ENCODE measurements at regions not wholly inside any gene's neighbourhood (a gene's known extent, or its start where the extent isn't known, plus 50 kb on each side); places are given as distances from the start of the nearest gene placed in this dataset.

GRCh38 chr4:147303873-147304229, 177.0 kb upstream of the EDNRA start:
- no peaks in the 10 kb centered on the region for H3K9me3 Mint-ChIP-seq
- no peak overlapping the region for H3K27ac Mint-ChIP-seq
- no peak overlapping the region for H3K4me3 Mint-ChIP-seq
- no peaks in the 10 kb centered on the region for H3K4me1 Mint-ChIP-seq (ENCODE audit: low read depth)
- H3K27me3 Mint-ChIP-seq (ENCODE audit: low read depth): no peaks in the 10 kb centered on the region
- no peaks in the 10 kb centered on the region for H3K36me3 Mint-ChIP-seq (ENCODE audit: low read depth)

GRCh38 chr4:147307896-147308674, 172.8 kb upstream of the EDNRA start:
- H3K9me3 Mint-ChIP-seq: no peaks in the 10 kb centered on the region
- H3K27me3 Mint-ChIP-seq (ENCODE audit: low read depth): no peaks in the 10 kb centered on the region
- no peaks in the 10 kb centered on the region for H3K36me3 Mint-ChIP-seq (ENCODE audit: low read depth)
- no peak overlapping the region for H3K27ac Mint-ChIP-seq
- no peak overlapping the region for H3K4me3 Mint-ChIP-seq
- H3K4me1 Mint-ChIP-seq (ENCODE audit: low read depth): no peaks in the 10 kb centered on the region

- H3K27ac Mint-ChIP-seq: no peak overlapping the region
- H3K9me3 Mint-ChIP-seq: no peaks in the 10 kb centered on the region
- H3K4me3 Mint-ChIP-seq: no peak overlapping the region
These were observed 171.5 kb upstream of the EDNRA start for GRCh38 chr4:147309434-147309833.

GRCh38 chr4:147310312-147310711, 170.6 kb upstream of the EDNRA start:
- Mint-ChIP-seq H3K27me3 (ENCODE audit: low read depth) (no peaks in the 10 kb centered on the region), H3K9me3 (no peaks in the 10 kb centered on the region), H3K36me3 (ENCODE audit: low read depth) (no peaks in the 10 kb centered on the region), H3K4me3 (no peak overlapping the region), H3K4me1 (ENCODE audit: low read depth) (no peaks in the 10 kb centered on the region), H3K27ac (no peak overlapping the region)

More at GRCh38 chr4:147309434-147309833, 171.5 kb upstream of the EDNRA start:
- no peaks in the 10 kb centered on the region for H3K27me3 Mint-ChIP-seq (ENCODE audit: low read depth)
- H3K36me3 Mint-ChIP-seq (ENCODE audit: low read depth): no peaks in the 10 kb centered on the region
- no peaks in the 10 kb centered on the region for H3K4me1 Mint-ChIP-seq (ENCODE audit: low read depth)

- no peak overlapping the region for H3K4me3 Mint-ChIP-seq
These were observed 168.9 kb upstream of the EDNRA start for GRCh38 chr4:147311956-147312355.

GRCh38 chr4:147312376-147313046, 168.4 kb upstream of the EDNRA start:
- Mint-ChIP-seq H3K4me3 (no peak overlapping the region), H3K9me3 (no peaks in the 10 kb centered on the region), H3K4me1 (ENCODE audit: low read depth) (no peaks in the 10 kb centered on the region), H3K36me3 (ENCODE audit: low read depth) (no peaks in the 10 kb centered on the region), H3K27ac (no peak overlapping the region), H3K27me3 (ENCODE audit: low read depth) (no peaks in the 10 kb centered on the region)

More at GRCh38 chr4:147311956-147312355, 168.9 kb upstream of the EDNRA start:
- Mint-ChIP-seq H3K4me1 (ENCODE audit: low read depth) (no peaks in the 10 kb centered on the region), H3K9me3 (no peaks in the 10 kb centered on the region), H3K27ac (no peak overlapping the region), H3K36me3 (ENCODE audit: low read depth) (no peaks in the 10 kb centered on the region), H3K27me3 (ENCODE audit: low read depth) (no peaks in the 10 kb centered on the region)

GRCh38 chr4:147313108-147313507, 167.8 kb upstream of the EDNRA start:
- no peak overlapping the region for H3K4me3 Mint-ChIP-seq
- no peak overlapping the region for H3K27ac Mint-ChIP-seq
- H3K36me3 Mint-ChIP-seq (ENCODE audit: low read depth): no peaks in the 10 kb centered on the region
- no peaks in the 10 kb centered on the region for H3K9me3 Mint-ChIP-seq
- H3K4me1 Mint-ChIP-seq (ENCODE audit: low read depth): no peaks in the 10 kb centered on the region
- H3K27me3 Mint-ChIP-seq (ENCODE audit: low read depth): no peaks in the 10 kb centered on the region

- H3K27ac Mint-ChIP-seq: no peak overlapping the region
- H3K36me3 Mint-ChIP-seq (ENCODE audit: low read depth): no peaks in the 10 kb centered on the region
- H3K4me1 Mint-ChIP-seq (ENCODE audit: low read depth): no peaks in the 10 kb centered on the region
- no peaks in the 10 kb centered on the region for H3K27me3 Mint-ChIP-seq (ENCODE audit: low read depth)
- no peak overlapping the region for H3K4me3 Mint-ChIP-seq
- no peaks in the 10 kb centered on the region for H3K9me3 Mint-ChIP-seq
These were observed 162.3 kb upstream of the EDNRA start for GRCh38 chr4:147318586-147318985.

GRCh38 chr4:147325571-147325981, 155.3 kb upstream of the EDNRA start:
- H3K27ac Mint-ChIP-seq: no peak overlapping the region
- no peak overlapping the region for H3K4me3 Mint-ChIP-seq
- no peaks in the 10 kb centered on the region for H3K27me3 Mint-ChIP-seq (ENCODE audit: low read depth)
- no peaks in the 10 kb centered on the region for H3K9me3 Mint-ChIP-seq
- H3K4me1 Mint-ChIP-seq (ENCODE audit: low read depth): no peaks in the 10 kb centered on the region
- no peaks in the 10 kb centered on the region for H3K36me3 Mint-ChIP-seq (ENCODE audit: low read depth)

- H3K9me3 Mint-ChIP-seq: no peaks in the 10 kb centered on the region
- H3K4me1 Mint-ChIP-seq (ENCODE audit: low read depth): no peaks in the 10 kb centered on the region
- no peak overlapping the region for H3K4me3 Mint-ChIP-seq
- H3K27me3 Mint-ChIP-seq (ENCODE audit: low read depth): no peaks in the 10 kb centered on the region
- no peak overlapping the region for H3K27ac Mint-ChIP-seq
- no peaks in the 10 kb centered on the region for H3K36me3 Mint-ChIP-seq (ENCODE audit: low read depth)
These were observed 154.3 kb upstream of the EDNRA start for GRCh38 chr4:147326591-147326990.

GRCh38 chr4:147327322-147327721, 153.6 kb upstream of the EDNRA start:
- Mint-ChIP-seq H3K4me1 (ENCODE audit: low read depth) (no peaks in the 10 kb centered on the region), H3K36me3 (ENCODE audit: low read depth) (no peaks in the 10 kb centered on the region), H3K4me3 (no peak overlapping the region), H3K27me3 (ENCODE audit: low read depth) (no peaks in the 10 kb centered on the region), H3K9me3 (no peaks in the 10 kb centered on the region), H3K27ac (no peak overlapping the region)

- Mint-ChIP-seq H3K4me3 (no peak overlapping the region), H3K27ac (no peak overlapping the region), H3K4me1 (ENCODE audit: low read depth) (no peaks in the 10 kb centered on the region), H3K27me3 (ENCODE audit: low read depth) (no peaks in the 10 kb centered on the region), H3K9me3 (no peaks in the 10 kb centered on the region), H3K36me3 (ENCODE audit: low read depth) (no peaks in the 10 kb centered on the region)
These were observed 152.7 kb upstream of the EDNRA start for GRCh38 chr4:147328189-147328588.

GRCh38 chr4:147328756-147329446, 152.0 kb upstream of the EDNRA start:
- Mint-ChIP-seq H3K4me1 (ENCODE audit: low read depth) (no peaks in the 10 kb centered on the region), H3K4me3 (no peak overlapping the region), H3K36me3 (ENCODE audit: low read depth) (no peaks in the 10 kb centered on the region), H3K27me3 (ENCODE audit: low read depth) (no peaks in the 10 kb centered on the region), H3K9me3 (no peaks in the 10 kb centered on the region), H3K27ac (no peak overlapping the region)

GRCh38 chr4:147332091-147332490, 148.8 kb upstream of the EDNRA start:
- H3K4me1 Mint-ChIP-seq (ENCODE audit: low read depth): no peaks in the 10 kb centered on the region
- H3K36me3 Mint-ChIP-seq (ENCODE audit: low read depth): no peaks in the 10 kb centered on the region
- H3K27me3 Mint-ChIP-seq (ENCODE audit: low read depth): no peaks in the 10 kb centered on the region
- H3K27ac Mint-ChIP-seq: no peak overlapping the region
- H3K9me3 Mint-ChIP-seq: no peaks in the 10 kb centered on the region
- H3K4me3 Mint-ChIP-seq: no peak overlapping the region

GRCh38 chr4:147334478-147334877, 146.4 kb upstream of the EDNRA start:
- H3K36me3 Mint-ChIP-seq (ENCODE audit: low read depth): no peaks in the 10 kb centered on the region
- H3K4me3 Mint-ChIP-seq: no peak overlapping the region
- H3K4me1 Mint-ChIP-seq (ENCODE audit: low read depth): no peaks in the 10 kb centered on the region
- H3K27me3 Mint-ChIP-seq (ENCODE audit: low read depth): no peaks in the 10 kb centered on the region
- no peaks in the 10 kb centered on the region for H3K9me3 Mint-ChIP-seq
- no peak overlapping the region for H3K27ac Mint-ChIP-seq

All from T-helper 1 cell treated with Interleukin-12 subunit alpha and Interleukin-12 subunit beta and Interleukin-4 antibody, amounts not matched to agents 30 μg/mL and 1 μg/mL, for 36 hours (primary cell).